Neural progenitor cell (in vitro differentiated cells): ENCODE measurements at regions not wholly inside any gene's neighbourhood (a gene's known extent, or its start where the extent isn't known, plus 50 kb on each side); places are given as distances from the start of the nearest gene placed in this dataset.

Source experiments
- DNase-seq: peaks from one replicate; pipeline ENCODE4 v3.0.0-alpha.2; 2016; ENCODE audit warnings: low spot score
- H2AFZ ChIP-seq: fragments of 200-600 bp; sonication (generic); replicated peaks from 2 replicates; pipeline ENCODE4 v1.6.1; 2016; ENCODE audit warnings: antibody characterized with exemption
- H3F3A ChIP-seq: fragments of 200-600 bp; sonication (generic); 2 replicates; pipeline ENCODE4 v1.6.1; 2016; ENCODE audit warnings: antibody characterized with exemption, low read depth
- H3K27ac ChIP-seq: fragments of 200-600 bp; sonication (generic); 2 replicates; pipeline ENCODE4 v1.5.1; 2016; ENCODE audit warnings: mild to moderate bottlenecking
- H3K27me3 ChIP-seq: fragments of 200-600 bp; sonication (generic); 2 replicates; pipeline ENCODE4 v1.6.1; 2016; ENCODE audit warnings: mild to moderate bottlenecking, moderate library complexity
- H3K36me3 ChIP-seq: fragments of 200-600 bp; sonication (generic); 2 replicates; pipeline ENCODE4 v1.5.1; 2016
- H3K4me1 ChIP-seq: fragments of 200-600 bp; sonication (generic); 2 replicates; pipeline ENCODE4 v1.6.1; 2016; ENCODE audit warnings: mixed run types
- H3K4me2 ChIP-seq: fragments of 200-600 bp; sonication (generic); 2 replicates; pipeline ENCODE4 v1.6.1; 2016
- H3K4me3 ChIP-seq: fragments of 200-600 bp; sonication (generic); 2 replicates; pipeline ENCODE4 v1.5.1; 2016
- H3K79me2 ChIP-seq: fragments of 200-600 bp; sonication (generic); 2 replicates; pipeline ENCODE4 v1.6.1; 2016; ENCODE audit warnings: low read depth
- H3K9ac ChIP-seq: fragments of 200-600 bp; sonication (generic); 2 replicates; pipeline ENCODE4 v1.6.1; 2016
- H3K9me3 ChIP-seq: fragments of 200-600 bp; sonication (generic); 2 replicates; pipeline ENCODE4 v1.5.1; 2016; ENCODE audit warnings: low read depth
- H4K20me1 ChIP-seq: fragments of 200-600 bp; sonication (generic); 2 replicates; pipeline ENCODE4 v1.6.1; 2016; ENCODE audit warnings: low read depth
- H3K27ac Mint-ChIP-seq: 3 replicates; pipeline ENCODE4 v1.8.0; 2021; ENCODE audit warnings: mixed read lengths
- H3K27me3 Mint-ChIP-seq: 2 replicates; pipeline ENCODE4 v1.8.0; 2022; ENCODE audit warnings: low read depth, mild to moderate bottlenecking, inconsistent platforms, moderate library complexity, mixed read lengths; ENCODE audit not compliant: insufficient read depth
- H3K36me3 Mint-ChIP-seq: 3 replicates; pipeline ENCODE4 v1.8.0; 2021; ENCODE audit warnings: mixed read lengths
- H3K4me1 Mint-ChIP-seq: 3 replicates; pipeline ENCODE4 v1.8.0; 2021; ENCODE audit warnings: mixed read lengths
- H3K4me3 Mint-ChIP-seq: 3 replicates; pipeline ENCODE4 v1.8.0; 2021; ENCODE audit warnings: mild to moderate bottlenecking, moderate library complexity, mixed read lengths
- H3K9me3 Mint-ChIP-seq: 3 replicates; pipeline ENCODE4 v1.8.0; 2020; ENCODE audit warnings: mixed read lengths
- CTCF ChIP-seq: fragments of 200-600 bp; sonication (generic); IDR thresholded peaks from 2 replicates; pipeline ENCODE4 v1.5.1; 2017; ENCODE audit warnings: antibody characterized with exemption, mild to moderate bottlenecking
- EZH2 ChIP-seq: fragments of 200-600 bp; sonication (generic); IDR thresholded peaks from 2 replicates; pipeline ENCODE4 v1.6.1; 2017; ENCODE audit warnings: antibody characterized with exemption, mild to moderate bottlenecking, moderate library complexity
- EZH2phosphoT487 ChIP-seq: fragments of 200-600 bp; sonication (generic); IDR thresholded peaks from 2 replicates; pipeline ENCODE4 v1.6.1; 2017; ENCODE audit warnings: antibody characterized with exemption

GRCh38 chr14:53865711-53866110 is 90.9 kb downstream of the BMP4 start:
- H2AFZ ChIP-seq, result no peak overlapping the region
- H3K4me3 ChIP-seq, result no peak overlapping the region
- no peaks in the 10 kb centered on the region for H3K9me3 ChIP-seq
- no peak overlapping the region for H3K9ac ChIP-seq
- no peak overlapping the region for H3K27ac ChIP-seq
- H3K27me3 ChIP-seq, result no peaks in the 10 kb centered on the region
- H3K9me3 Mint-ChIP-seq, result peaks cover 2% of the 10 kb centered on the region
- H3K4me2 ChIP-seq, result no peak overlapping the region
- H3K4me3 Mint-ChIP-seq, result no peak overlapping the region
- DNase-seq, result no peak
- TF ChIP-seq CTCF (no peak), EZH2phosphoT487 (no peak), EZH2 (no peak)
- H3K27me3 Mint-ChIP-seq, result peaks cover 4% of the 10 kb centered on the region
- H3F3A ChIP-seq, result peaks cover 8% of the 10 kb centered on the region
- no peaks in the 10 kb centered on the region for H3K36me3 Mint-ChIP-seq
- H3K79me2 ChIP-seq, result no peaks in the 10 kb centered on the region
- H3K27ac Mint-ChIP-seq, result no peak overlapping the region
- no peaks in the 10 kb centered on the region for H3K36me3 ChIP-seq
- H3K4me1 Mint-ChIP-seq, result peaks cover 11% of the 10 kb centered on the region
- peaks cover 17% of the 10 kb centered on the region for H3K4me1 ChIP-seq
- no peaks in the 10 kb centered on the region for H4K20me1 ChIP-seq

- no peak for TF ChIP-seq EZH2phosphoT487
- TF ChIP-seq CTCF, result no peak
- TF ChIP-seq EZH2, result no peak
- H4K20me1 ChIP-seq, result no peaks in the 10 kb centered on the region
- H3K4me2 ChIP-seq, result no peak overlapping the region
- no peak overlapping the region for H3K27ac Mint-ChIP-seq
- H3K36me3 ChIP-seq, result no peaks in the 10 kb centered on the region
- peaks cover 4% of the 10 kb centered on the region for H3K27me3 Mint-ChIP-seq
- H3K4me3 ChIP-seq, result no peak overlapping the region
- no peak overlapping the region for H2AFZ ChIP-seq
- no peaks in the 10 kb centered on the region for H3K79me2 ChIP-seq
- no peaks in the 10 kb centered on the region for H3K36me3 Mint-ChIP-seq
- no peaks in the 10 kb centered on the region for H3K9me3 ChIP-seq
- H3K9me3 Mint-ChIP-seq, result no peaks in the 10 kb centered on the region
- peaks cover 11% of the 10 kb centered on the region for H3K4me1 Mint-ChIP-seq
- no peak overlapping the region for H3K4me3 Mint-ChIP-seq
- no peak for DNase-seq
- H3F3A ChIP-seq, result peaks cover 8% of the 10 kb centered on the region
- peaks cover 17% of the 10 kb centered on the region for H3K4me1 ChIP-seq
- no peak overlapping the region for H3K27ac ChIP-seq
- H3K9ac ChIP-seq, result no peak overlapping the region
- H3K27me3 ChIP-seq, result no peaks in the 10 kb centered on the region
These were observed 94.8 kb downstream of the BMP4 start for GRCh38 chr14:53861781-53862180.

- peaks cover 2% of the 10 kb centered on the region for H3K27me3 Mint-ChIP-seq
- no peaks in the 10 kb centered on the region for H3K9me3 ChIP-seq
- peaks cover 14% of the 10 kb centered on the region for H3K4me1 ChIP-seq
- H3K36me3 ChIP-seq, result no peaks in the 10 kb centered on the region
- H3F3A ChIP-seq, result peaks cover 4% of the 10 kb centered on the region
- H3K4me2 ChIP-seq, result no peak overlapping the region
- no peak for DNase-seq
- no peak overlapping the region for H3K27ac Mint-ChIP-seq
- H3K4me3 ChIP-seq, result no peak overlapping the region
- H4K20me1 ChIP-seq, result no peaks in the 10 kb centered on the region
- no peaks in the 10 kb centered on the region for H3K9me3 Mint-ChIP-seq
- H3K36me3 Mint-ChIP-seq, result no peaks in the 10 kb centered on the region
- no peak overlapping the region for H3K9ac ChIP-seq
- H2AFZ ChIP-seq, result no peak overlapping the region
- no peaks in the 10 kb centered on the region for H3K79me2 ChIP-seq
- TF ChIP-seq EZH2phosphoT487, result no peak
- no peak for TF ChIP-seq EZH2
- H3K4me3 Mint-ChIP-seq, result no peak overlapping the region
- peaks cover 9% of the 10 kb centered on the region for H3K4me1 Mint-ChIP-seq
- H3K27me3 ChIP-seq, result no peaks in the 10 kb centered on the region
- H3K27ac ChIP-seq, result no peak overlapping the region
These were observed 98.3 kb downstream of the BMP4 start for GRCh38 chr14:53858345-53858684.

DNA sequence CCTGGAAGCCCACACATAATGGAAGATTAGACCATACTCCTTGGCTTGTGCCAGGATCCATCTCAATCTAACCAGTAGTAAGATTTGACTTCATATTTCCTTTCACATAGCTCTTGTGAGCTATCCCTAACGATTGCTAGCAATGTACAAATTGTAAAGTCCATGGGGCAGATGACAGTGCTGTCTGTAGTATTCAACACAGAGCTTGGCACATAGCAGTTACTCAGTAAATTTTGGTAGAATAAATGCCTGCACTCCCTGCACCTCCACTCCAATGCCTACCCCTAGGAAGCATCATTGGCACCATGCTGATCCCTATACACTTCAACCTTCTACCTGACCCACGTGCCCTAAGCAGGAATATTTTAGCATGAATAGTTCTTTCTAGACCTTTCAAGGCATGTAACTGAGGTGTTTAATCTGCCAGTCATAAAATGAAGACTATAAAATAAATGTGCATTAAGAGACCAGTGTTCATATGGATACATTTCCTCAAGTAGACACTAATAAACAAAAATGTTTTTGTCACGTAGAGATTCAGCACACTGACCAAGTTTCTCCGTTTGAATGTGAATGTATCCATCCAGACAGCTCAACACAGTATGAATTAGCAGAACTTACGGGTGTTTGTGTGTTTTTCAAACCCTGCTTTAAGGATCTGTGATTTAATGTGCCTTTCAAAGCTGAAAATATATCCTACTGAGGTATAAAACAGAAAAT is 98.8 kb downstream of the BMP4 start:
- Histone ChIP-seq H4K20me1 (no peaks in the 10 kb centered on the region), H3K4me2 (no peak overlapping the region), H3K27ac (no peak overlapping the region), H3K4me1 (peaks cover 9% of the 10 kb centered on the region), H3K9me3 (no peaks in the 10 kb centered on the region), H3K9ac (no peak overlapping the region), H3K79me2 (no peaks in the 10 kb centered on the region), H2AFZ (no peak overlapping the region), H3F3A (no peaks in the 10 kb centered on the region), H3K36me3 (no peaks in the 10 kb centered on the region), H3K4me3 (no peak overlapping the region), H3K27me3 (no peaks in the 10 kb centered on the region)
- DNase-seq, result no peak
- Mint-ChIP-seq H3K4me1 (peaks cover 6% of the 10 kb centered on the region), H3K27ac (no peak overlapping the region), H3K36me3 (no peaks in the 10 kb centered on the region), H3K4me3 (no peak overlapping the region), H3K9me3 (no peaks in the 10 kb centered on the region), H3K27me3 (peaks cover 2% of the 10 kb centered on the region)
- TF ChIP-seq CTCF (no peak), EZH2 (no peak), EZH2phosphoT487 (no peak)
